PC-3 (cell line): ENCODE measurements at regions not wholly inside any gene's neighbourhood (a gene's known extent, or its start where the extent isn't known, plus 50 kb on each side); places are given as distances from the start of the nearest gene placed in this dataset.

ENCODE experiments used
- EZH2 ChIP-seq: fragments of 300-600 bp; sonication (generic); IDR thresholded peaks from one replicate; pipeline ENCODE4 v1.6.1; 2017; ENCODE audit warnings: antibody characterized with exemption, mild to moderate bottlenecking, low read length; ENCODE audit not compliant: unreplicated experiment
- EZH2phosphoT487 ChIP-seq: fragments of 300-600 bp; sonication (generic); IDR thresholded peaks from 2 replicates; pipeline ENCODE4 v1.6.1; 2018; ENCODE audit warnings: mild to moderate bottlenecking, antibody characterized with exemption, low read length, borderline replicate concordance
- TF ChIP-seq, protein P1 (sequence below): fragments of 300-600 bp; sonication (generic); conservative IDR thresholded peaks from 2 replicates; pipeline ENCODE4 v1.5.1; 2017; ENCODE audit warnings: antibody characterized with exemption, low read depth, mild to moderate bottlenecking, low read length

DNA sequence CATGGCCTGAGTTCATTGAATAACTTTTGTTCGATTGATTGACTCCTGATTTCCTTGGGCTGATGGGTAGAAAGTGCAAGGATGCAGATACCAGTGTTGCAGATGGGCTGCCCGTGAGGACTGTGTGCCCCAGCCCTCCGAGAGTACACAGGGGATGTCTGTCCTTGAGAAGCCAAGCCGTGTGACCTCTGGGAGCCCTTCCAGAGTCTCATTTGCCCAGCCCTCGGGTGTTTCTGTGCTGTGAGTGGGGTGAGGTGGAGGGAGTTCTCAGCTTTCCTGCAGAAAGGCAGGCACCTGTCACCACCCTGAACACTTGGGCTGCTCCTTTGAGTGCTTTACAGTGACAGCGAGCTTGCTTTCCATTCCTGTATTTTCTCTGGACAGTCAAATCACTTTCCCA, 96.4 kb upstream of the CACNA1E start:
- TF ChIP-seq, protein P1, sequence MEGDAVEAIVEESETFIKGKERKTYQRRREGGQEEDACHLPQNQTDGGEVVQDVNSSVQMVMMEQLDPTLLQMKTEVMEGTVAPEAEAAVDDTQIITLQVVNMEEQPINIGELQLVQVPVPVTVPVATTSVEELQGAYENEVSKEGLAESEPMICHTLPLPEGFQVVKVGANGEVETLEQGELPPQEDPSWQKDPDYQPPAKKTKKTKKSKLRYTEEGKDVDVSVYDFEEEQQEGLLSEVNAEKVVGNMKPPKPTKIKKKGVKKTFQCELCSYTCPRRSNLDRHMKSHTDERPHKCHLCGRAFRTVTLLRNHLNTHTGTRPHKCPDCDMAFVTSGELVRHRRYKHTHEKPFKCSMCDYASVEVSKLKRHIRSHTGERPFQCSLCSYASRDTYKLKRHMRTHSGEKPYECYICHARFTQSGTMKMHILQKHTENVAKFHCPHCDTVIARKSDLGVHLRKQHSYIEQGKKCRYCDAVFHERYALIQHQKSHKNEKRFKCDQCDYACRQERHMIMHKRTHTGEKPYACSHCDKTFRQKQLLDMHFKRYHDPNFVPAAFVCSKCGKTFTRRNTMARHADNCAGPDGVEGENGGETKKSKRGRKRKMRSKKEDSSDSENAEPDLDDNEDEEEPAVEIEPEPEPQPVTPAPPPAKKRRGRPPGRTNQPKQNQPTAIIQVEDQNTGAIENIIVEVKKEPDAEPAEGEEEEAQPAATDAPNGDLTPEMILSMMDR: no peak
- no peak for TF ChIP-seq EZH2
- no peak for TF ChIP-seq EZH2phosphoT487
